DOHH2 (cell line): ENCODE measurements at regions not wholly inside any gene's neighbourhood (a gene's known extent, or its start where the extent isn't known, plus 50 kb on each side); places are given as distances from the start of the nearest gene placed in this dataset.

Experiments
- EZH2phosphoT487 ChIP-seq: fragments of 200-600 bp; sonication (generic); IDR thresholded peaks from 2 replicates; pipeline ENCODE4 v1.6.1; 2017; ENCODE audit warnings: borderline replicate concordance, mild to moderate bottlenecking, antibody characterized with exemption, low read length, moderate library complexity, mixed read lengths
- TF ChIP-seq, protein P1 (sequence below): fragments of 200-600 bp; sonication (generic); IDR thresholded peaks from one replicate; pipeline ENCODE4 v1.5.1; 2014; ENCODE audit warnings: antibody characterized with exemption, mild to moderate bottlenecking, low read depth, low read length; ENCODE audit not compliant: poor library complexity, severe bottlenecking

GRCh38 chr12:125473501-125473900, 408.3 kb downstream of the AACS start:
- TF ChIP-seq, protein P1, sequence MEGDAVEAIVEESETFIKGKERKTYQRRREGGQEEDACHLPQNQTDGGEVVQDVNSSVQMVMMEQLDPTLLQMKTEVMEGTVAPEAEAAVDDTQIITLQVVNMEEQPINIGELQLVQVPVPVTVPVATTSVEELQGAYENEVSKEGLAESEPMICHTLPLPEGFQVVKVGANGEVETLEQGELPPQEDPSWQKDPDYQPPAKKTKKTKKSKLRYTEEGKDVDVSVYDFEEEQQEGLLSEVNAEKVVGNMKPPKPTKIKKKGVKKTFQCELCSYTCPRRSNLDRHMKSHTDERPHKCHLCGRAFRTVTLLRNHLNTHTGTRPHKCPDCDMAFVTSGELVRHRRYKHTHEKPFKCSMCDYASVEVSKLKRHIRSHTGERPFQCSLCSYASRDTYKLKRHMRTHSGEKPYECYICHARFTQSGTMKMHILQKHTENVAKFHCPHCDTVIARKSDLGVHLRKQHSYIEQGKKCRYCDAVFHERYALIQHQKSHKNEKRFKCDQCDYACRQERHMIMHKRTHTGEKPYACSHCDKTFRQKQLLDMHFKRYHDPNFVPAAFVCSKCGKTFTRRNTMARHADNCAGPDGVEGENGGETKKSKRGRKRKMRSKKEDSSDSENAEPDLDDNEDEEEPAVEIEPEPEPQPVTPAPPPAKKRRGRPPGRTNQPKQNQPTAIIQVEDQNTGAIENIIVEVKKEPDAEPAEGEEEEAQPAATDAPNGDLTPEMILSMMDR = no peak
- TF ChIP-seq EZH2phosphoT487 = no peak
